Esophagus muscularis mucosa (tissue), 4 donors: ENCODE measurements at regions not wholly inside any gene's neighbourhood (a gene's known extent, or its start where the extent isn't known, plus 50 kb on each side); places are given as distances from the start of the nearest gene placed in this dataset.

Source experiments
- EP300 ChIP-seq: sonication (generic); formaldehyde crosslinking; IDR thresholded peaks from one replicate; pipeline ENCODE4 v1.6.1; 2017; ENCODE audit warnings: antibody characterized with exemption
- POLR2A ChIP-seq: fragments of 450-650 bp; IDR thresholded peaks from one replicate; pipeline ENCODE4 v1.6.1; 2017; ENCODE audit warnings: antibody characterized with exemption, moderate library complexity, mild to moderate bottlenecking, low read depth
- POLR2AphosphoS5 ChIP-seq, 2 donors: sonication (generic); formaldehyde crosslinking; IDR thresholded peaks; one replicate each; pipeline ENCODE4 v1.6.1; 2017; ENCODE audit warnings: antibody characterized with exemption in 2 of 2
- TF ChIP-seq, protein P1 (sequence below), 3 experiments: fragments of 200-600 bp in 2 of 3; fragments of 450-650 bp in 1 of 3; sonication (generic) in 2 of 3; IDR thresholded peaks; one replicate each; pipeline ENCODE4 v1.5.1; 2017 to 2019; ENCODE audit warnings: antibody characterized with exemption in 3 of 3, mild to moderate bottlenecking in 2 of 3, moderate library complexity in 1 of 3

DNA sequence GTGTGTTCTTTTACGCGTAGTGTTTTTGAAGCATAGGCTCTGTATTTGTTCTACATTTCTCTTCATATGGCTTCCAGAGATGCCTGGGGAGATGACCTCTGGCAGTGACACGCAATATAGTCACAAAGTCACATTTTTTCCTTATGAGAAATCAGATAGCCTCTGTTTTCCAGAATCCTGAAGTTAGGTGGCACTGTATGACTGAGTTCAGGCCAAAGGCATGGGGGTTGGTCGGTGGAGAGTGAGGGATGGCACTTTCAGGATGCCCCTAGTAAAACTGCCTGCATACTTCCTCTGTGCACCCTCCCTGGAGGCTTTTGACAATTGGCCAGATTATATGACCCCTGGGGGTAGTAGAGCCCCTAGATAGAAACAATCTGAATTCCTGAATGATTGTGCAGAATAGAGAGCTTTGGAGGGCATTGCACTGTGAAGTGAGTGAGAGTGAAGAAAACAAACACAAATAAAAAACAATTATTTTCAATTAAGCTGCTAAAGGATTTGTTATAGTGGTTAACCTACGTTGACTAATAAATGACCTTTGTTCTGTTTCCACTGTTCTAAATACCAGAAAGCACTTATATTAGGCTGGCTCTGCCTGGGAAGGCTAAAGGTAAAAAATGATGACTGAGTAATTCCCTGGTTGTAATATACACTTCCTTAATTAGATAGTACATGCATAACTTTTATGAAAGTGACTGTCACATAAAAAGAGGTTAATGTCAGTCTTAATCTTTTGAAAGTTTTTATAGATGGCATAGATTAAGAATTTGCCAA, 1660.8 kb downstream of the PLA2G4A start:
- TF ChIP-seq POLR2AphosphoS5 (IDR thresholded peaks at IDR 0.05), result no peak
- no peak for TF ChIP-seq POLR2A
- TF ChIP-seq, protein P1, sequence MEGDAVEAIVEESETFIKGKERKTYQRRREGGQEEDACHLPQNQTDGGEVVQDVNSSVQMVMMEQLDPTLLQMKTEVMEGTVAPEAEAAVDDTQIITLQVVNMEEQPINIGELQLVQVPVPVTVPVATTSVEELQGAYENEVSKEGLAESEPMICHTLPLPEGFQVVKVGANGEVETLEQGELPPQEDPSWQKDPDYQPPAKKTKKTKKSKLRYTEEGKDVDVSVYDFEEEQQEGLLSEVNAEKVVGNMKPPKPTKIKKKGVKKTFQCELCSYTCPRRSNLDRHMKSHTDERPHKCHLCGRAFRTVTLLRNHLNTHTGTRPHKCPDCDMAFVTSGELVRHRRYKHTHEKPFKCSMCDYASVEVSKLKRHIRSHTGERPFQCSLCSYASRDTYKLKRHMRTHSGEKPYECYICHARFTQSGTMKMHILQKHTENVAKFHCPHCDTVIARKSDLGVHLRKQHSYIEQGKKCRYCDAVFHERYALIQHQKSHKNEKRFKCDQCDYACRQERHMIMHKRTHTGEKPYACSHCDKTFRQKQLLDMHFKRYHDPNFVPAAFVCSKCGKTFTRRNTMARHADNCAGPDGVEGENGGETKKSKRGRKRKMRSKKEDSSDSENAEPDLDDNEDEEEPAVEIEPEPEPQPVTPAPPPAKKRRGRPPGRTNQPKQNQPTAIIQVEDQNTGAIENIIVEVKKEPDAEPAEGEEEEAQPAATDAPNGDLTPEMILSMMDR (IDR thresholded peaks at IDR 0.05), result no peak
- TF ChIP-seq EP300, result no peak
